HEK293T (cell line): ENCODE measurements at regions not wholly inside any gene's neighbourhood (a gene's known extent, or its start where the extent isn't known, plus 50 kb on each side); places are given as distances from the start of the nearest gene placed in this dataset.
"Not testable (repeated sequence)": the region's sequence is repeated elsewhere in the genome, so short reads cannot be mapped to it uniquely, and the experiment has no call there.

Experiments
- CTCF ChIA-PET: fragments of 350-600 bp; formaldehyde crosslinking; extraction: SDS; loops from one replicate; lab custom pipeline; 2021; ENCODE audit warnings: antibody characterized with exemption, inconsistent platforms; lab: Yijun Ruan, JAX
- POLR2A ChIA-PET: fragments of 350-600 bp; formaldehyde crosslinking; extraction: SDS; loops from one replicate; lab custom pipeline; 2020; ENCODE audit warnings: antibody characterized with exemption, inconsistent platforms; lab: Yijun Ruan, JAX
- DNase-seq: peaks from one replicate; pipeline ENCODE4 v3.0.0; 2012; ENCODE audit warnings: mixed read lengths; ENCODE audit errors: extremely low spot score
- ARNT ChIP-seq: fragments of 450-650 bp; IDR thresholded peaks from 2 replicates; pipeline ENCODE4 v1.6.1; 2017; ENCODE audit warnings: mild to moderate bottlenecking
- BHLHE40 ChIP-seq: fragments of 450-650 bp; IDR thresholded peaks from 2 replicates; pipeline ENCODE4 v1.6.1; 2016; ENCODE audit warnings: mild to moderate bottlenecking, moderate library complexity, borderline replicate concordance
- CTBP1 ChIP-seq: fragments of 450-650 bp; IDR thresholded peaks from 2 replicates; pipeline ENCODE4 v1.6.1; 2016; ENCODE audit warnings: borderline replicate concordance
- ELF4 ChIP-seq: fragments of 450-650 bp; IDR thresholded peaks from 2 replicates; pipeline ENCODE4 v1.6.1; 2017; ENCODE audit warnings: antibody characterized with exemption
- FOXA1 ChIP-seq: fragments of 450-650 bp; IDR thresholded peaks from 2 replicates; pipeline ENCODE4 v1.6.1; 2016; ENCODE audit warnings: mild to moderate bottlenecking
- FOXK2 ChIP-seq: fragments of 450-650 bp; IDR thresholded peaks from 2 replicates; pipeline ENCODE4 v1.6.1; 2016; ENCODE audit warnings: mild to moderate bottlenecking
- FOXM1 ChIP-seq: fragments of 450-650 bp; IDR thresholded peaks from 2 replicates; pipeline ENCODE4 v1.6.1; 2017; ENCODE audit warnings: mild to moderate bottlenecking, borderline replicate concordance
- HDGF ChIP-seq: fragments of 450-650 bp; IDR thresholded peaks from 2 replicates; pipeline ENCODE4 v1.6.1; 2017; ENCODE audit warnings: antibody characterized with exemption, borderline replicate concordance
- L3MBTL2 ChIP-seq: fragments of 450-650 bp; conservative IDR thresholded peaks from 2 replicates; pipeline ENCODE4 v1.6.1; 2016; ENCODE audit warnings: mild to moderate bottlenecking
- LEF1 ChIP-seq: fragments of 450-650 bp; IDR thresholded peaks from 2 replicates; pipeline ENCODE4 v1.6.1; 2017; ENCODE audit warnings: mild to moderate bottlenecking, borderline replicate concordance
- NFRKB ChIP-seq: fragments of 450-650 bp; IDR thresholded peaks from 2 replicates; pipeline ENCODE4 v1.6.1; 2016; ENCODE audit warnings: mild to moderate bottlenecking, moderate library complexity
- SP1 ChIP-seq: fragments of 450-650 bp; IDR thresholded peaks from 2 replicates; pipeline ENCODE4 v1.6.1; 2017
- SUZ12 ChIP-seq: fragments of 450-650 bp; IDR thresholded peaks from 2 replicates; pipeline ENCODE4 v1.6.1; 2016; ENCODE audit warnings: mild to moderate bottlenecking
- TARDBP ChIP-seq: fragments of 450-650 bp; IDR thresholded peaks from 2 replicates; pipeline ENCODE4 v1.6.1; 2016
- ZNF384 ChIP-seq: fragments of 450-650 bp; IDR thresholded peaks from 2 replicates; pipeline ENCODE4 v1.6.1; 2016
- TF ChIP-seq, protein P1 (sequence below): fragments of 450-650 bp; IDR thresholded peaks from 2 replicates; pipeline ENCODE4 v1.6.1; 2016

DNA sequence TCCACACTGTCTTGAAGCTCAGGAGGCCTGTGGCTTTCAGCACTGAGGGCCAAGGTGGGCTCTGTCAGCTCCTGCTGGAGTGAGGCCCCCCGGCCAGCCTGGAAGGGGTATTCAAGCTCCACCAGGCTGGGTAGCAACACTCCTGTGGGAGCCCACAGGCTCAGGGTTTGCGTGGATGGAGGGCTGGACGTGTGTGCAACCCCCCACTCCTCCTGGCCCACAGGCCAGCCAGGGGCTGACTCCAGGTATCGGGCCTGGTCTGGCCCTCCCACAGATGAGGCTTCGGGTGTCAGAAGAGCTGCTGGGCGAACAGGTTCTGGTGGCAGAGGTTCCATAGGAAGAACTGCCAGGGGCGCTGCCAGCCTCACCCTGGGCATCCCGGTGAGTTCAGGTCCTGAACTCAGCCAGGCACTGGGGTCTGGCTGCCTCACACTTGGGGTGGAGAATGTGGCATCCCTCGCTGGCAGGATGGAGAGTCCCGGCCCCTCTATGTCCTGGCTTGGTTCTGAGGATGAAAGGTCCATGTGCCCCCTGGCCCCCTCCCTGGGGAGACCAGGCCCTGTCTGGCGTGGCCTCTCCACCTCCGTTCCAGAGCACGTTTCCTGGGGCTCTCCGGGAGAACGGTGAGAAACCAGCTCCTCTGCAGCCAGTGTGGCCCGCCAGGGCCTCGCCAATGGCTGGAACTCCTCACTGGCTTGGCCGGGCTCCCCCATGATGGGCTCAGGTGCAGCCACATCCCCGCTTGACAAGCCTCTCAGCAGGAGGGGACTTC, 64.6 kb upstream of the TARDBP start:
- POLR2A ChIA-PET, result no interaction called here
- no peak for DNase-seq
- CTCF ChIA-PET, result no interaction called here
- TF ChIP-seq TARDBP (no peak), ZNF384 (no peak), ELF4 (no peak)

DNA sequence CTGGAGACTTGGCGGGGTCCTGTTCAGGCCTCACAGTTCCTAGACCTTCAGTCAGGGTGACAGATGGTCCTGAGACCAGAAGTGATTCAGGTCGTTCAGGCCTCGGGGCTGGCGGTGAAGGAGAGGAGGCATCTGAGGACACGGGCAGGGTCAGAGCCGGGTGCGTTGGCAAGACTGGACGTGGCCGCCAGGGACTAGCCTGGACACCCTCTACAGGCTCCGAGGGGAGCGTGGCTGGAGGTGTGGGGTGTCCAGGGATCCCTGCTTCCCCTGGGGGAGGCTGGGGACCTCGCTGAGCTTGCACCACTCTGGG, 64.0 kb upstream of the TARDBP start:
- POLR2A ChIA-PET, result no interaction called here
- no peak for TF ChIP-seq ARNT
- TF ChIP-seq BHLHE40, result no peak
- TF ChIP-seq TARDBP, result no peak
- no peak for TF ChIP-seq HDGF
- TF ChIP-seq CTBP1, result no peak
- no peak for TF ChIP-seq SUZ12
- TF ChIP-seq LEF1, result no peak
- TF ChIP-seq FOXM1, result no peak
- TF ChIP-seq L3MBTL2, result no peak
- TF ChIP-seq FOXK2, result no peak
- TF ChIP-seq NFRKB, result no peak
- no peak for TF ChIP-seq ELF4
- TF ChIP-seq, protein P1, sequence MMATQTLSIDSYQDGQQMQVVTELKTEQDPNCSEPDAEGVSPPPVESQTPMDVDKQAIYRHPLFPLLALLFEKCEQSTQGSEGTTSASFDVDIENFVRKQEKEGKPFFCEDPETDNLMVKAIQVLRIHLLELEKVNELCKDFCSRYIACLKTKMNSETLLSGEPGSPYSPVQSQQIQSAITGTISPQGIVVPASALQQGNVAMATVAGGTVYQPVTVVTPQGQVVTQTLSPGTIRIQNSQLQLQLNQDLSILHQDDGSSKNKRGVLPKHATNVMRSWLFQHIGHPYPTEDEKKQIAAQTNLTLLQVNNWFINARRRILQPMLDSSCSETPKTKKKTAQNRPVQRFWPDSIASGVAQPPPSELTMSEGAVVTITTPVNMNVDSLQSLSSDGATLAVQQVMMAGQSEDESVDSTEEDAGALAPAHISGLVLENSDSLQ, result no peak
- no peak for TF ChIP-seq ZNF384
- DNase-seq, result no peak
- CTCF ChIA-PET, result no interaction called here

DNA sequence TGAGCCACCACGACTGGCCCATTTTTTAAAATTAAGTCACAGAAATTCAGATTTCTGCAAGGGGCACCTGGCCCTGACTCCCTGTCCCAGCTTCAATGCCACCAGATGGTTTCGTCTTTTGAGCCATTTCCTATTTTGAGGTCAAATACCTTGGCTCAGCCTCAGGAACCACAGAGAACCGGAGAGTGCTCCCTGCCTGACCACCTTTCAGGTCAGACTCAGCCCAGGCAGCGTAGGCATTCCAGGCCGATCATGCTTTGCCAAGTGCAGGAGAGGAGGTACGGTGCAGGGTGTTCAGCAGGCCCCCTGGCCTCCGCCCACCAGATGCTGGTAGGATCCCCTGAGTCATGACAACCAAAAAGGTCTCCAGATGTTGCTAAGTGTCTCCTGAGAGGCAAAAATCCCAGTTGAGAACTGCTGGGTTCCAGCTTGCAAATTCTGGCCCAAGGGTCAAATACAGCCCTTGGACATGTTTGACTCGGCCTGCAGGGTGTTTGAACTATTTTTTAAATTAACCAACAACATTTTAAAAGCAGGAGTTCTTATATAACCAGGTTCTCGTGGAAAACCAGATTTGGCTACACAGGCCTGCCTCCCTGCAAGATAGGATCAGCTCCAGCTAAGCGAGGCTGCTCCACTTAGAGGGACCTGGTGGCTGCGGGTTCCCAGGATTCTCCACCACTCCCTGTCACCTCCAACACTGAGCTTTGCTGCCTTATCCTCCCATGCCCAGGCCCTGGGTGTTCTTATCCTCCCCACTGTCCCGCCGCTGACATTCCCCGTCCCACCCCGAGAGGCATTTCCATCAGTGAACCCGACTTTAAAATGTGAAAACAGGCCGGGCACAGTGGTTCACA, 61.9 kb upstream of the TARDBP start:
- no peak for DNase-seq
- ChIA-PET CTCF (no interaction called here), POLR2A (no interaction called here)
- no peak for TF ChIP-seq TARDBP
- no peak for TF ChIP-seq NFRKB
- TF ChIP-seq FOXM1, result no peak
- TF ChIP-seq LEF1, result no peak
- no peak for TF ChIP-seq FOXA1
- no peak for TF ChIP-seq SUZ12
- no peak for TF ChIP-seq L3MBTL2
- TF ChIP-seq HDGF, result no peak
- TF ChIP-seq SP1, result no peak
- no peak for TF ChIP-seq ELF4

DNA sequence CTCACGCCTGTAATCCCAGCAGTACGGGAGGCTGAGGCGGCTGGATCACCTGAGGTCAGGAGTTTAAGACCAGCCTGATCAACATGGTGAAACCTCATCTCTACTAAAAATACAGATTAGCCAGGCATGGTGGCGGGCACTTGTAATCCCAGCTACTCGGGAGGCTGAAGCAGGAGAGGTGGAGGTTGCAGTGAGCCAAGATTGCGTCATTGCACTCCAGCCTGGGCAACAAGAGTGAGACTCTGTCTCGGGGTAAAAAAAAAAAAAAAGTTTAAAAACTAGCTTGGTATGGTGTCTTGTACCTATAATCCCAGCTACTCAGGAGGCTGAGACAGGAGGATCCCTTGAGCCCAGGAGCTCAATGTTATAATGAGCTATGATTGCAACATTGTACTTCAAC, 61.2 kb upstream of the TARDBP start:
- POLR2A ChIA-PET, CTCF ChIA-PET, DNase-seq: not testable (repeated sequence)

DNA sequence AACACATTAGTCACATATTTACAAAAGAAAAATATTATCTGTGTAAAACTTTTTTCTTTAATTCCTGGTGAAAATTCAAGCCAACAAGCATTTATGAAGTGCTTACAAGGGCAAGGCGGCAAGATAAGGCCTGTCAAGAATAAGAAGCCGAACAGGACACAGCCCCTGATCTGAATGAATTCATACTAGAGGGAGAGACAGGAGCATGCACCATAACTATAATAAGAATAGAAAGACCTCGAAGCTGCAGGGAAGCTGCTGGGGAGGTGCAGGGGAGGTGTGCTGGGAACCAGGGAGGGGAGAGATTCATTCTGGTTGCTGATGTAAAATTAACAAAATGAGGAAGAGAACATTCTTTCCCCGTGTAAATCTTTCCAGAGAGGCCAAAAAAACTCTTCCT, 60.5 kb upstream of the TARDBP start:
- POLR2A ChIA-PET, result no interaction called here
- TF ChIP-seq, protein P1, result no peak
- TF ChIP-seq LEF1 (no peak), NFRKB (no peak), FOXA1 (no peak), SUZ12 (no peak)
- no peak for DNase-seq
- CTCF ChIA-PET, result no interaction called here

DNA sequence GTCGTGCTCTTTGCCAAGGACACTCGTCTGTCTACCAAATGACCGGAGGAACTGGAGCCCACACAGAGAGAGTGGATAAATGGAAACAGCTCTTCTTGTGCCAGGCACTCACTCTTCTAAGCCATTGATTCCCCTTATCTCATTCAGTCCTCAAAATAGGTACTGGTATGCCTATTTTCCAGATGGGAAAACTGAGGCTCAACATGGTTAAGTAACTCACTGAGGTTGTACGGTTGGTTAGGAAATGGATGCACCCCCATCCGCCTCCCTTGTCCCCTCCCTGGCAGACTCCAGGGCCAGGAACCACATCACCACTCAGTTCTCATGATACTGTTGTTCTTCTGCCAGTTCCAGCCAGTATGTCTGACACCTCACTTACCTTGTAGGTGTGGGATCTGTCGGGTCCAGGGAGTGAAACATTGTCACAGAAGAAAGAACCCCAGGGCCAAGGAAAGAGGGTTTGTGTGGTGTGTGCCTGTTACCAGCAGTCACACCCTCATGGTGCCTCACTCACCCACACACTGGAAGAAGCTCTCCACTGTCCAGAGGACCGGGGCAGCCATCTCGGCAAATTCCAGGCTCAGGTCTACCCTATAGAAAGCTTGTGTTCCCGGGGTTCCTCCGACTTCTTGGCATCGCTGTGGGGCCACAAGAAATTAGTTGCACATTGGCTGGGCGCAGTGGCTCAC, 58.8 kb upstream of the TARDBP start:
- no peak for DNase-seq
- POLR2A ChIA-PET, result no interaction called here
- CTCF ChIA-PET, result no interaction called here
- TF ChIP-seq ELF4 (no peak), CTBP1 (no peak), HDGF (no peak), LEF1 (no peak)

DNA sequence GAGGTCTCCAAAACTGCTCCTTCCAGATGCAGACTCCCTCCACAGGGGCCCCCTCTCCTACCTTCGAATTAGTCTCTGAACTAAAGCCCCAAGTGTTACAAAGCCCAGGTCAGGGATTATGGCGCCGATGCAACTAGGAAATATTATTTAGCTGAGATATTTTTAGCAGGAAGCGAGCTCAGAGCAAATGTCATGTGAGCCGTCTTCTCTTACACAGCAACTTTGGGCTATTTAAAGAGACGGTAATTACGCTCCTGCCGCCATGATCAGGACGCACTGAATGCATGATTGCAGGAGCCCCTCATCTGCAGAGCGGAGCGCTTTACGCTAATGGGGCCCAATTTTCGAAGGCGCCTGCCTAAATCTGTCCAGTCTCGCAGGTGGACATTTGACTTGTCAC, 55.3 kb upstream of the TARDBP start:
- TF ChIP-seq NFRKB (no peak), CTBP1 (no peak), FOXM1 (no peak)
- ChIA-PET POLR2A (no interaction called here), CTCF (interaction anchor here (0.6 kb wide), 1 partner anchor 13 kb away, joined by 5 read pairs; no protein-coding TSS in a partner anchor)
- DNase-seq, result no peak
